Activated naive CD4-positive, alpha-beta T cell treated with anti-CD3 and anti-CD28 coated beads, Interleukin-2, amount 10 ng/mL, durations not matched to agents 7 days and 5 days (primary cell): ENCODE measurements at regions not wholly inside any gene's neighbourhood (a gene's known extent, or its start where the extent isn't known, plus 50 kb on each side); places are given as distances from the start of the nearest gene placed in this dataset.

Experiments used
- CTCF ChIA-PET: fragments of 350-600 bp; sonication (Branson Sonifier 250); formaldehyde crosslinking; loops from one replicate; lab custom pipeline; 2021; ENCODE audit warnings: antibody characterized with exemption; lab: Charles Lee
- DNase-seq: peaks from one replicate; pipeline ENCODE4 v3.0.0-alpha.2; 2020
- H3K27ac Mint-ChIP-seq: one replicate; pipeline ENCODE4 v1.8.0; 2021; ENCODE audit warnings: mild to moderate bottlenecking, moderate library complexity, mixed read lengths
- H3K27me3 Mint-ChIP-seq: one replicate; pipeline ENCODE4 v1.8.0; 2021; ENCODE audit warnings: mild to moderate bottlenecking, mixed read lengths
- H3K36me3 Mint-ChIP-seq: one replicate; pipeline ENCODE4 v1.8.0; 2021; ENCODE audit warnings: mixed read lengths
- H3K4me1 Mint-ChIP-seq: one replicate; pipeline ENCODE4 v1.8.0; 2021; ENCODE audit warnings: mixed read lengths
- H3K4me3 Mint-ChIP-seq: one replicate; pipeline ENCODE4 v1.8.0; 2021; ENCODE audit warnings: mild to moderate bottlenecking, moderate library complexity, mixed read lengths
- H3K9me3 Mint-ChIP-seq: one replicate; pipeline ENCODE4 v1.8.0; 2021; ENCODE audit warnings: mixed read lengths

DNA sequence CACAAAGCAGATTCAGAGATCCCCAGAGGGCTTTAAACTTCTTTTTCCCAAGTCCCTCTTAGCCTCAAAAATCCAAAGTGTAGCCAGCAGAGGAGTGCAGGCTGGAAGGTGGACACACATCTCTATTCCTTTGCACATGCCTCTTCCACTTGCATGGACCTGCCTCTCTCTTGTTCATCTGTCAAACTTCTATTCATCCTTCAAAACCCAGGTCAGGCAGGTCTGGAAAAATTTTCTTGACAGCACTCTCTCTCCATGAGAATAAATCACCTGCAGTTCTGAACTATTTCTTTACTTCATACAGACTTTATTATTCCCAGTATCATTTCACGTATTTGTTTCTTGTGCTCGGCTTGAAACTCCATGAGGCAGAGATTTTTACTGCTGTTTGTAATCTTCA is 127.5 kb downstream of the SS18 start:
- H3K36me3 Mint-ChIP-seq: no peaks in the 10 kb centered on the region
- H3K27ac Mint-ChIP-seq: no peak overlapping the region
- H3K4me3 Mint-ChIP-seq: no peak overlapping the region
- H3K9me3 Mint-ChIP-seq: no peaks in the 10 kb centered on the region
- DNase-seq: no peak
- peaks cover 23% of the 10 kb centered on the region for H3K27me3 Mint-ChIP-seq
- CTCF ChIA-PET: no interaction called here
- H3K4me1 Mint-ChIP-seq: no peaks in the 10 kb centered on the region

DNA sequence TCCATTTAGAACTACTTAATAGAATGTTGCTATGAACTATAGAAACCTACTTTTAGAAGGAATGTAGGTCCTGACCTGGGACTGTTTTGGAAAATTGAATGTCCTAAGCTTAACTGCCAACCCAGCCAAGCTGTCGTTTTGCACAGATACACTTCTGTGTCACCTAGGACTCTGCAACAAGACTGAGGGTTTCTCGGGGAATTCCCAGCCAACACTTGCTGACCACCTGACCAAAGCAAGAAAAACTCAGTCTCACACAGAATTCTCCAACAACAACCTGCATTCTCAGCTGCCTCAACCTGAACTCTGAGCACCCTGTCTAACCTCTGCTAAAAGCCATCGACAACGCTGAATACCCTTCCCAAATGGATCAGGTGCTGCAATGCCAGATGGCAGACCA is 128.2 kb downstream of the SS18 start:
- H3K4me1 Mint-ChIP-seq: no peaks in the 10 kb centered on the region
- peaks cover 25% of the 10 kb centered on the region for H3K27me3 Mint-ChIP-seq
- no peaks in the 10 kb centered on the region for H3K36me3 Mint-ChIP-seq
- no peak for DNase-seq
- H3K4me3 Mint-ChIP-seq: no peak overlapping the region
- H3K9me3 Mint-ChIP-seq: no peaks in the 10 kb centered on the region
- CTCF ChIA-PET: no interaction called here
- H3K27ac Mint-ChIP-seq: no peak overlapping the region

DNA sequence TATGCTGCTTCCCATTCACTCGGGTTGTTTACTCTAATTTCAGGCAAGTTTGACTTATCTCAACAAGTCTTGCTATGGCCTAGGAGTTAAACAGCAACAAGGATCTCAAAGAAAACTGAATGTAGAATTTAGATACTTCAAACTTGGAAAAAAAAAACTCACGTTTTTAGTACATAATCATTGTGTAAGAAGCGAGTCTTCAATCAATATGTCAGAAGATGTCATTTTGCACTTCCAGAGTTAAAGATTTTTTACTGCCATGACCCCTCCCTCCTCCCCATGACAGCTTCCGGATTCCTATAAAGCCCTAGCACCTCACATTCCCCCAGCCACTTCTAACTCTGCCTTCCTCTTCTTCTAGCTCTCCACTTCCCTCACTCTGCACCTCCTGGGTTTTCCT is 133.4 kb downstream of the SS18 start:
- H3K9me3 Mint-ChIP-seq: no peaks in the 10 kb centered on the region
- peaks cover 11% of the 10 kb centered on the region for H3K4me1 Mint-ChIP-seq
- H3K27me3 Mint-ChIP-seq: peaks cover 8% of the 10 kb centered on the region
- DNase-seq: no peak
- H3K36me3 Mint-ChIP-seq: no peaks in the 10 kb centered on the region
- H3K27ac Mint-ChIP-seq: no peak overlapping the region
- H3K4me3 Mint-ChIP-seq: no peak overlapping the region
- CTCF ChIA-PET: no interaction called here

DNA sequence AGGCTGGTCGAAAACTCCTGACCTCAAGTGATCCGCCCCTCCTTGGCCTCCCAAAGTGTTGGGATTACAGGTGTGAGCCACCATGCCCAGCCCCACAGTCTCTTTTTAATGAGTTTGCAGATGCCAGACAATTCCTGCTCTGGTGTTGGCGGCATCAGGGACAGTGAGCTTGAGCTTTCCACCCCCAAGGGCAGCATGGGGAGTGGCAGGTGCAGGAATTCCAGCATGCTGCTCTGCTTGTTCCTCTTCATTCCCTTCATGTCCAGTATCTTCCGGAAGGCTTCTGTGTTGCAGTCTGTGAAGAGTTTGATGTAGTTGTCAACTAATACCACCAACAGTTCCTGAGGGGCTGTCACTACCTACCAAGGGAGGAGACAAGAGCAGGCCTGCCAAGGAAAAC is 137.3 kb downstream of the SS18 start:
- H3K36me3 Mint-ChIP-seq: no peaks in the 10 kb centered on the region
- CTCF ChIA-PET: no interaction called here
- H3K9me3 Mint-ChIP-seq: no peaks in the 10 kb centered on the region
- no peak overlapping the region for H3K27ac Mint-ChIP-seq
- peaks cover 11% of the 10 kb centered on the region for H3K4me1 Mint-ChIP-seq
- no peak for DNase-seq
- peaks cover 4% of the 10 kb centered on the region for H3K27me3 Mint-ChIP-seq
- no peak overlapping the region for H3K4me3 Mint-ChIP-seq

DNA sequence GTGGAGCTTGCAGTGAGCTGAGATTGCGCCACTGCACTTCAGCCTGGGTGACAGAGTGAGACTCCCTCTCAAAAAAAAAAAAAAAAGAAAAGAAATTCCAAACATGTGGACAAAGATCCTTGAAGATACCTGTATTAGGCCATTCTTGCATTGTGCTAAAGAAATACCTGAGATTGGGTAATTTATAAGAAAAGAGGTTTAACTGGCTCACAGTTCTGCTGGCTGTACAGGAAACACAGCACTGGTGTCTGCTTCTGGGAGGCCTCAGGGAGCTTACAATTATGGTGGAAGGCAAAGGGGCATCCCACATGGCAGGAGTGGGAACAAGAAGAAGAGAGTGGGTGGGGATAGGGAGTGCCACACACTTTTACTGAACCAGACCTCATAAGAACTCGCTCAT is 140.1 kb downstream of the SS18 start:
- CTCF ChIA-PET: no interaction called here
- DNase-seq: no peak
- Mint-ChIP-seq H3K27ac (no peak overlapping the region), H3K4me3 (no peak overlapping the region), H3K27me3 (peaks cover 5% of the 10 kb centered on the region), H3K4me1 (peaks cover 11% of the 10 kb centered on the region), H3K36me3 (no peaks in the 10 kb centered on the region), H3K9me3 (no peaks in the 10 kb centered on the region)

DNA sequence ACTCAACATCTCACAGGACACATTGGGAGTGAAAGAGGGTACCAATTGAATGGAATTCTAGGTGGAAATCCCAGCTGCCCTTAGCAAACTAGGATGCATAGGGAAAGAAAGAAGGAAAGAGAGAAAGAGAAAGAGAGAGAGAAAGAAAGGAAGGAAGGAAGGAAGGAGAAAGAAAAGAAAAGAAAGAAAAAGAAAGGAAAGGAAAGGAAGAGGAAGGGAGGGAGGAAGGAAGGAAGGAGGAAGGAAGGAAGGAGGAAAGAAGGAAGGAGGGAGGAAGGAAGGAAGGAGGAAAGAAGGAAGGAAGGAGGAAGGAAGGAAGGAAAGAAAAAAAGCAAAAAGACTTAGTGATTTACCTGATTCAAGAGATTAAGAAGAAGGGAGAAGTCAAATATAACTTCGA is 143.9 kb downstream of the SS18 start:
- Mint-ChIP-seq H3K4me1 (no peaks in the 10 kb centered on the region), H3K27ac (no peak overlapping the region), H3K27me3 (peaks cover 5% of the 10 kb centered on the region), H3K9me3 (no peaks in the 10 kb centered on the region), H3K4me3 (no peak overlapping the region), H3K36me3 (no peaks in the 10 kb centered on the region)
- DNase-seq: no peak
- CTCF ChIA-PET: no interaction called here

DNA sequence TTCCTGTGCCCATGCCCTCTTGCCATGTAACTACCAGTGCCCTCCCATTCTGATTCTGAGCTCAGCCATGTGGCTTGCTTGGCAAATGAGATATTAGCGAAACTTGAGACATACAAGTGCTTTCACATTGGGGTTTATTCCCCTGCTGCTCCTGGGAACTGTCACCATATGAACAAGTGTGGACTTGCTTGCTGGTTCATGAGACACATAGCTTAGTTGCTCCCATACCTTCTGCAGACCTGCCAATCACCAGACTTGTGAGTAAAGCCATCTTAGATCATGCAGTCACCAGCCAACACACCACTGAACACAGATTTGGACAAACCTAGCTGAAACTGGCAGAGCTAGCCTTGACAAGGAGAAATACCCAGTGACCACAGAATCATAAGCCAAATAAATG is 155.1 kb downstream of the SS18 start:
- no peaks in the 10 kb centered on the region for H3K9me3 Mint-ChIP-seq

GRCh38 chr18:25931126-25931525 is 159.3 kb downstream of the SS18 start:
- H3K27ac Mint-ChIP-seq: no peak overlapping the region
- no peak for DNase-seq
- H3K27me3 Mint-ChIP-seq: no peaks in the 10 kb centered on the region
- no peak overlapping the region for H3K4me3 Mint-ChIP-seq
- H3K4me1 Mint-ChIP-seq: no peaks in the 10 kb centered on the region
- CTCF ChIA-PET: no interaction called here
- no peaks in the 10 kb centered on the region for H3K9me3 Mint-ChIP-seq
- H3K36me3 Mint-ChIP-seq: no peaks in the 10 kb centered on the region

More for the DNA sequence above, 155.1 kb downstream of the SS18 start:
- no peak overlapping the region for H3K27ac Mint-ChIP-seq
- peaks cover 7% of the 10 kb centered on the region for H3K27me3 Mint-ChIP-seq
- no peaks in the 10 kb centered on the region for H3K4me1 Mint-ChIP-seq
- H3K4me3 Mint-ChIP-seq: no peak overlapping the region
- CTCF ChIA-PET: interaction anchor here (0.9 kb wide), 1 partner anchor 10 kb away, joined by 3 read pairs; no protein-coding TSS in a partner anchor
- no peak for DNase-seq
- H3K36me3 Mint-ChIP-seq: no peaks in the 10 kb centered on the region

DNA sequence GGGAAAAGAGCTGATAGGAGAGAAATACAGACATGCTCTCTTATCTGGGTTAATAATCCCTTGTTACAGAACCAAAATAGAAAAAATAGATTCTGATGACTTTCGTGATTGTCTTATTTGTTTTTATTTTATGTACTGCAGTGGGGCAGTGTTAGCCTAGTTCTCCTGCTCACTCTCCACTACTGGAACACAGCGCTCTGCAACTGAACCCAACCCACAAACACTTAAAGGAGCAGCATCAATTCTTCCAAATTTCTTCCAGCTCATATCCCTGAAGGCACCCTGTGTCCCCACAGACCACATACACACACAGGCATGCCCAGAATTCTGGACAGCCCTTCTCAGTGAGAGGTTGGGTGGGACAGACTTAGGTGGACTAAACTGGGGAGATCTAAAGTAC is 160.6 kb downstream of the SS18 start:
- CTCF ChIA-PET: interaction anchor here (0.6 kb wide), 1 partner anchor 356 kb away, joined by 3 read pairs; no protein-coding TSS in a partner anchor
- no peak for DNase-seq
- Mint-ChIP-seq H3K36me3 (no peaks in the 10 kb centered on the region), H3K9me3 (no peaks in the 10 kb centered on the region), H3K4me1 (no peaks in the 10 kb centered on the region), H3K27me3 (no peaks in the 10 kb centered on the region), H3K4me3 (no peak overlapping the region), H3K27ac (no peak overlapping the region)

- CTCF ChIA-PET: no interaction called here
- no peak for DNase-seq
- no peaks in the 10 kb centered on the region for H3K4me1 Mint-ChIP-seq
- no peaks in the 10 kb centered on the region for H3K9me3 Mint-ChIP-seq
- H3K27ac Mint-ChIP-seq: no peak overlapping the region
- no peak overlapping the region for H3K4me3 Mint-ChIP-seq
- H3K27me3 Mint-ChIP-seq: no peaks in the 10 kb centered on the region
- no peaks in the 10 kb centered on the region for H3K36me3 Mint-ChIP-seq
These were observed 162.6 kb downstream of the SS18 start for GRCh38 chr18:25927830-25928229.

DNA sequence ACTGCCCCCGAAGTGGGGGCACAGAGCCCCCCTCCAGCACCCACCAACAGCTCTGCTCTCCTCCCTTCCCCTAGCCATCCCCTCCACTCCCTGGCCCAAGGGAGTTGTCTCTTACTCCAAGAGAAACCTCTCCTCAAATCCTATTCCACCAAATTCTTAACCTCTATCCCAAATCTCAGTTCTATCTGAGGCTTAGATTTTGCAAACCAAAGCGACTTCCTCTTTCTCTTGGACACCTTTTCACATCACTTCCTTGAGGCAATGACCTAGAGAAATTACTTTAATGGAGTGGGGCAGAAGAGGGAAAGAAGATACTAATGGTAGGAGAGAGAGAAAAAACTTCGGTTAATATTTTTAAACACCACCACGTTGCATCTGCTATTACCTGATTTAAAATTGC is 167.2 kb downstream of the SS18 start:
- CTCF ChIA-PET: interaction anchor here (0.6 kb wide), 1 partner anchor 26 kb away, joined by 3 read pairs; no protein-coding TSS in a partner anchor
- H3K4me3 Mint-ChIP-seq: no peak overlapping the region
- DNase-seq: no peak

GRCh38 chr18:25921677-25922421 is 168.6 kb downstream of the SS18 start:
- H3K27ac Mint-ChIP-seq: no peak overlapping the region
- H3K9me3 Mint-ChIP-seq: no peaks in the 10 kb centered on the region
- peak; percentile 52 for DNase-seq
- H3K36me3 Mint-ChIP-seq: no peaks in the 10 kb centered on the region
- peaks cover 11% of the 10 kb centered on the region for H3K27me3 Mint-ChIP-seq
- H3K4me3 Mint-ChIP-seq: no peak overlapping the region
- no peaks in the 10 kb centered on the region for H3K4me1 Mint-ChIP-seq
- CTCF ChIA-PET: interaction anchor here (0.9 to 1.1 kb wide), 2 partner anchors 32 to 239 kb away, joined by 3 read pairs; no protein-coding TSS in a partner anchor

More for the DNA sequence above, 167.2 kb downstream of the SS18 start:
- H3K27me3 Mint-ChIP-seq: peaks cover 8% of the 10 kb centered on the region
- H3K27ac Mint-ChIP-seq: no peak overlapping the region
- no peaks in the 10 kb centered on the region for H3K9me3 Mint-ChIP-seq
- H3K4me1 Mint-ChIP-seq: no peaks in the 10 kb centered on the region
- H3K36me3 Mint-ChIP-seq: no peaks in the 10 kb centered on the region

GRCh38 chr18:25915907-25916306 is 174.5 kb downstream of the SS18 start:
- CTCF ChIA-PET: no interaction called here
- DNase-seq: no peak
- no peak overlapping the region for H3K4me3 Mint-ChIP-seq
- H3K36me3 Mint-ChIP-seq: no peaks in the 10 kb centered on the region
- no peaks in the 10 kb centered on the region for H3K4me1 Mint-ChIP-seq
- no peaks in the 10 kb centered on the region for H3K9me3 Mint-ChIP-seq
- peaks cover 7% of the 10 kb centered on the region for H3K27me3 Mint-ChIP-seq
- no peak overlapping the region for H3K27ac Mint-ChIP-seq

DNA sequence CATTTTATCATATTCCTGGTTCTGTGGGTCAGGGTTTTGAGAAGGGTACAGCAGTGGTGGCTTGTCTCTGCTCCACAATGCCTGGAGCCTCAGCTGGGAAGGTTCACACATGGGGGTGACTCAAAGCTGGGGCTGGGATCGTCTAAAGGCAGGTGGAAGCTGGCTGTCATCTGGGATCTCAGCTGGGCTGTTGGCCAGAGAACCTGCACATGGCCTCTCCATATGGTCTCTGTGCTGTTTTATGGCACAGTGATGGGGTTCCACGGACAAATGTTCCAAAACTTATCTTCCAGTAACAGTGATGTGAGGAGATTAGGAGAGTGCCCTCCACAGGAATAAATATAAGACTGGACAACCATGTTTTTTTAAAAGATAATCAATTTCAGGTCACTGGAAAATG is 191.4 kb downstream of the SS18 start:
- CTCF ChIA-PET: no interaction called here
- no peak overlapping the region for H3K27ac Mint-ChIP-seq

GRCh38 chr18:25896956-25897355 is 193.5 kb downstream of the SS18 start:
- peaks cover 11% of the 10 kb centered on the region for H3K27me3 Mint-ChIP-seq
- H3K36me3 Mint-ChIP-seq: no peaks in the 10 kb centered on the region
- no peak for DNase-seq
- no peaks in the 10 kb centered on the region for H3K4me1 Mint-ChIP-seq
- no peak overlapping the region for H3K4me3 Mint-ChIP-seq
- no peaks in the 10 kb centered on the region for H3K9me3 Mint-ChIP-seq
- no peak overlapping the region for H3K27ac Mint-ChIP-seq
- CTCF ChIA-PET: interaction anchor here (0.7 kb wide), 1 partner anchor 18 kb away, joined by 3 read pairs; no protein-coding TSS in a partner anchor

More for the DNA sequence above, 191.4 kb downstream of the SS18 start:
- Mint-ChIP-seq H3K9me3 (no peaks in the 10 kb centered on the region), H3K36me3 (no peaks in the 10 kb centered on the region), H3K4me3 (no peak overlapping the region), H3K27me3 (peaks cover 11% of the 10 kb centered on the region), H3K4me1 (no peaks in the 10 kb centered on the region)
- DNase-seq: no peak
